ENCODE measurements at regions not wholly inside any gene's neighbourhood (a gene's known extent, or its start where the extent isn't known, plus 50 kb on each side); places are given as distances from the start of the nearest gene placed in this dataset.

DNA sequence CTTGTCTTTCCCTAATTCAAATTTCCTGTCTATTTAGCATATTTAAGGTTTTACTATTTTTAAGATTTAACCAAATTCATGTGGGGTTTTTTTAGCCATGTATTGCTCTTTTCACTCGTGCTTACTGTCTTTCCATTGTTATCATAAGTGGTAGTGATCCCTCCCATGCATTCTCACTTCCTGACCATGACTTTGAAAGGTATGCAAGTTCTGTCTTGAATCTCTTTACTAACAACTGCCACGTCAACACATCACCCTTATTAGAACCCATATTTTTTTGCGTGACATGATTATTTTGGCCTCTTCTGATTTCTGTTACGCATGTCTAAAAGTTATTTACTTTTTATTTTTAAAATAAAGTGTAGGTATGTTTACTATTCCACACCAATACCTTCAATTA is 94.7 kb upstream of the CDH6 start:
- DNase-seq (ENCODE audit: low spot score), result no peak

GRCh38 chr5:31097851-31098250 is 95.6 kb upstream of the CDH6 start:
- no peak for DNase-seq (ENCODE audit: low spot score)

GRCh38 chr5:31096238-31096865 is 97.1 kb upstream of the CDH6 start:
- DNase-seq (ENCODE audit: low spot score), result peak; percentile 28

- DNase-seq (ENCODE audit: low spot score), result no peak
These were observed 97.7 kb upstream of the CDH6 start for GRCh38 chr5:31095796-31096195.

GRCh38 chr5:31091501-31091900 is 102.0 kb upstream of the CDH6 start:
- DNase-seq (ENCODE audit: low spot score), result no peak

DNA sequence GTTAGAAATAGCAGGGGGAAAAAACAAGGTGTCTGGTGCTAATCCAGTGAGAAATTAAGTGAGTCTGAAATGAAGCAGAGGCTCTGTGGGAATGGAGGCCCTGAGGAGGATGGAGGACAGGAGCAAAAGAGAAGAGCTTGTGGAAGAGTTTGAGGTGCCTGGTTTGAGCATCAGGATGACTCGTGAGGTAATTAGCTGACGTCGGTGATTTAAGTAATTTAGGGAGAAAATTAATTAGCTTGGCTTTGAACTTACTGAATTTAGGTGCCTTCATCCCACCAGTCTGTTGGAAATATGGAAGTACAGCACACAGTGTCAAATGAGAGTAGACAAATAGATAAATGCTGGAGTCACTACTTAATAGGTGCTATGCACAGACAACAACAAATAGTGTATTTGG is 103.0 kb upstream of the CDH6 start:
- DNase-seq (ENCODE audit: low spot score), result no peak

GRCh38 chr5:31086839-31087415 is 106.6 kb upstream of the CDH6 start:
- no peak for DNase-seq (ENCODE audit: low spot score)

DNA sequence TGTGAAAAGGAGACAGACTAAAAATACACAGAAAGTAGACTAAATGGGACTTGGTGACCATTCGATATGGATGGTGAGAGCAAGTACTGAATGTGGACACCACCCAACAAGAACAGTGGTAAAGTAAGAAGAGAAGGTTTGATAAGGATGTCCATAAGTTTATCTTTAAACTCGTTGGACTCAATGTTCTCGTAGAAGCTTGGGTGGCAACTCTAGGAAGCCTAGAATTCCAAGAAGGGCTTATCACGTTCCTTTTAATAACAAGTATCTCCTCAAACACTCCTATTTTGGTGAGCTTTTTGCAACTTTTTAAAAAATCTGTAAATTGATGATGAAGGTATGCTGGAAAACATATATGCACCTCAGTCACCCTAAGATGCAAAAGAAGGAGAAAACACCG is 108.6 kb upstream of the CDH6 start:
- no peak for DNase-seq (ENCODE audit: low spot score)

DNA sequence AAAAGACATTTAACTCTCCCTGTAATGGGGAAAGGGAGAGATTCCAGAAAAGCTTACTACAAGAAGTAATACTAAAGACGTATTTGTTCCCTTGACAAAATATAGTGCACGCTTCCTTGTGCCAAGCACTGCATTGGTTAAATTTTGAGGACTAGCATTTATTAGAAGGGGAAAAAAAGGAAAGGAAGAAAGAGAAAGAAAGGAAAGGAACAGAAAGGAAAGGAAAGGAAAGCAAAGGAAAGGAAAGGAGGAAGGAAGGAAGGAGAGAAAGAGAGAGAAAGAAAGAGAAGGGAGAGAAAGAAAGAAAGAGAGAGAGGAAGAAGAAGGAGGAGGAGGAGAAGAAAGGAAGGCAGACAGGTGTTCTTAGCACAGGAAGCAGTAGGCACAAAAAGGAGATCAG is 110.1 kb upstream of the CDH6 start:
- no peak for DNase-seq (ENCODE audit: low spot score)

GRCh38 chr5:31079668-31080067 is 113.8 kb upstream of the CDH6 start:
- no peak for DNase-seq (ENCODE audit: low spot score)

DNA sequence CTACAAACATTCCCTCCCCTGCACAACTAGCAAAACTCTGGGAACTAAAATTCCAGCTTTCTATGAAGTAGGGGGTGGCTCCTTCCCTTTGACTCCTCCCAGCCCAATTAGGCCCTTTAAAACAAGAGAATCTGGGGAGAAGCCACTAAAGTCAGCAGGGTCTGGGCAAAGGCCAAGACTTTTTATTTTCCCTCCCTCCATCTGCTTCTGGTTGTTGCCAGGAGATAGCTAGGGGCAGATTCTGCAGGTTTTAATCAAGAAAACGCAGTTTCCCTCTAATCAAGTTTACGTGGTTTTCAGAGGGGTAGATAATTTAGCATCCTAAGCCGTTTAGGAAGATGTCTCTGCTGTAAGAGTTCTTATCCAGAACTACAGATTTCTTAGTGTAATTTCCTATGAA is 114.5 kb upstream of the CDH6 start:
- DNase-seq (ENCODE audit: low spot score), result no peak

DNA sequence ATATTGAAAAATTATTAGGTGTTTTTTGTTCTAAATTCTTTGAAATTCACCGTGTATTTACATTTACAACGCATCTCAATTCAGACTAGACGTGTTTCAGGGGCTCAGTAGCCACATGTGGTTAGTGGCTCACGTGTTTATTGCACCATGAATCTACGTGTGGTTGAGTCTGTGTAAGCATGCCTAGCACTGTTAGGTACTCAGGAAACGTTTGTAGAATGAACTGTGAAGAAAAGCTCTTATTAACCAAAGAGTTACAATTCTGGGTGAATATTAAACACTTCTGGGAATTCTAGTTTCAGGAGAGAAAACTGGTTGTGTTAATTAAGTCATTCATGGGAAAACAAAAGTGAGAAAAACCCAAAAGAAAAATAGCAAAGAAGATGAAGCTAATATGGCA is 117.5 kb upstream of the CDH6 start:
- DNase-seq (ENCODE audit: low spot score), result no peak

DNA sequence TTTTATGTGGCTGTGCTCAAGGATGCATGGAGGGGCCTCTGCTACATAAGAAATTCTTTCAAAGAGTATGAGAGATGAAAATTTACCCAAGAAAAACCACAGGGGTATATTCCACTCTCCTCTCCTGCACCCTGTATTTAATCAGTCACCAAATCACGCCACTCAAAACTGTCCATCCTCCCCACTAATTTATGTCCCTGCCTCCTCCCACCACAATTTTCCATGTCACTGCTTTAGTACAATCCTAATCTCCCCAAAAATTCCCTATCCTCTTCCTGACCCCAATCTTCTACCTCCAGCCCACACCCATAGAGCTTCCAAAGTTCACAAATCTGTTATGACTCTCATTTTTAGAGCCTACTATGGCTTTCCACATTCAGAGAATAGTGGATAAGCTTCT is 125.2 kb upstream of the CDH6 start:
- DNase-seq (ENCODE audit: low spot score), result no peak

DNA sequence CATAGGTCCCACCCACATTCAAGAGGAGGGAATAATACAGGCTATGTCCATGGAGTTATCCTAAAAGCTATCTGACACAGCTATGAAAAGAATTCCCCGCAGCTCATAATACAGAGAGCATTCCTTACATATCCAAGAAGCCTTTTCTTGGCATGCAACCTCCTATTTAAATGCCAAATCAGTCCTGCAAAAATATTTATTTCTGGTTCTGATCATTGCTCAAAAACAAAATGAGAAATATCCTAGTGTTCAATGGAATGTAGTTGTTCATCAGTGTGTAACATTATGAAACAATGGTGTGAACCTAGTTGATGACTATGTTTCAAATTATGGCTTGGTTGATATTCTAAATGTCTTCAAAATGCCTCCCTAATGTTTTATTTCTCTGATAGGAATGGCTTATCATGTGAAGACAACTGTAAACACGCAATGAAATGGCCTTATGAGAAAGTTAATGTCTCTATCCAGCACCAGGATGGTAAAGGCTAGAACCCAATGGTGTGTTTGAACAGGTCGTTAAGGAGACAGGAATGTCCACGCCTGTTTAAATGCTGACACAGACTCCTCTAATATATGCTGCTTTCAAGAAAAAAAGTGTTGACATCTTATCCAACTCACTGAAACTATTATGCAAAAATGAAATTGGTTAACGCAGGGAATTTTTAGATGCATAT is 126.7 kb upstream of the CDH6 start:
- DNase-seq (ENCODE audit: low spot score), result no peak

- no peak for DNase-seq (ENCODE audit: low spot score)
These were observed 129.3 kb upstream of the CDH6 start for GRCh38 chr5:31064215-31064614.

DNA sequence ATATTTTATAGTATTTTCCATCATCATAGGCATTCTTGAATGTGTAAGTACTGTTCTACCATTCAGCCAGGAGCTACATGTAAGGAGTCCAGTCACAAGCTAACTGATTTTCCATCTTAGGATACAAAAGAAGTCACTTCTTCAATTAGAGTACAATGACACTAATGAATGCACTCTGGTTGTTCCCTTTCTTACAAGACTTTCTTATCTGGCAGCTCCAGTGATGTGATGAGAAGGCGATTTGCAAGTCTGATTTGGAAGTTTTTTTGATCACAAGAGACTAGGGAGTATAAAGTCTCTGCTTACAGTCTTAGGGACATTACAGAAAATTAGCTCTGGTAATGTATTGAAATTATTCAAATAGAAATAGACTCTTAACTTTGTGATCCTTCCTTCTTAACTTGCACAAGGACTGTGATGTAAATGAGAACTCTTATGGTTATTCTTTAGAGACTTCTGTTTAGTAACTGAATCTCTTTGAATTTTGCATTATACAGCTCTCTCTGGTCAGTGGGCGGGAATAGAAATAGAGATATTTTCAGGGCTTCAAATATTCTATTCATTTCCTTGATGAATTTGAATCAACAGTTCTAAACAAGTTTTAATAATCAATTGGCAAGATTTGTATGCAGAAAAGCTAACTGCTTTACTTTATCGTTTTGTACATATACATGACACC is 130.4 kb upstream of the CDH6 start:
- DNase-seq (ENCODE audit: low spot score), result no peak

DNA sequence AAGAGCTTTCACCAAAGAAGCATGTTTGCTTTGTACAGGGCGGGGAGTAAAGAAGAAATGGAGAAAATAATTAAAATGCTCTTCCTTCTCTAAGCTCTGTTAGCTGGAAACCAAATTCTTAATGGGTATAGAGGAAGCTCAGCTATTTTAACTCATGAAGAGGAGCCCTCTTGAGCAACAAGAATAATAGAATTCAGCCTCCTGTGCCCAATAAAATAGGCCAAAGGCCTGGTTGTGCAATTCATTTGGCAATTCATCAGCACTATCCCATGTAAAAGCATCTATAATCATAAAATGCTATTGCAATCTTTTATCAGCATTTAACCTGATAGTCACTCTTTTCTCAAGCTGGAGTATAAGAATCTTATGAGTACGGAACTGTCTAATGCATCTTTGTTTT is 133.6 kb upstream of the CDH6 start:
- no peak for DNase-seq (ENCODE audit: low spot score)

DNA sequence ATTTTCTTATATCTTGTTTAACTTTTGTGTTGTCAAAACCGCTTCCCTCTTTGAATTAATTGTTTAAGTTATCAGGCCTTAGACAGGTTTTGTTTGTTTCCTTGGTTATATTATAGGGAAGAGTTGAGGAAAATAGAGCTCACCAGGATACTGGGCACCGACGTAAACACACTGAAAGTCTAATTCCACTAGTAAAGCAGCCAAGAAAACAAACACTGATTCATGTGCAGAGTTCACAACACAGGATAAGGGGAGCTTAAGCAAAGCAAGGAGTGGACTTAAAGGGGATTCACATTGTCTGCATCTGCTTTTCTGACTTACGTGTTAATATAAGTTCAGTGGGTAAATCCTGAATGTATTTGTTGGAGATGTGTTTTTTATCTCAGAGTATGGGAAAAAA is 139.0 kb upstream of the CDH6 start:
- no peak for DNase-seq (ENCODE audit: low spot score)

DNA sequence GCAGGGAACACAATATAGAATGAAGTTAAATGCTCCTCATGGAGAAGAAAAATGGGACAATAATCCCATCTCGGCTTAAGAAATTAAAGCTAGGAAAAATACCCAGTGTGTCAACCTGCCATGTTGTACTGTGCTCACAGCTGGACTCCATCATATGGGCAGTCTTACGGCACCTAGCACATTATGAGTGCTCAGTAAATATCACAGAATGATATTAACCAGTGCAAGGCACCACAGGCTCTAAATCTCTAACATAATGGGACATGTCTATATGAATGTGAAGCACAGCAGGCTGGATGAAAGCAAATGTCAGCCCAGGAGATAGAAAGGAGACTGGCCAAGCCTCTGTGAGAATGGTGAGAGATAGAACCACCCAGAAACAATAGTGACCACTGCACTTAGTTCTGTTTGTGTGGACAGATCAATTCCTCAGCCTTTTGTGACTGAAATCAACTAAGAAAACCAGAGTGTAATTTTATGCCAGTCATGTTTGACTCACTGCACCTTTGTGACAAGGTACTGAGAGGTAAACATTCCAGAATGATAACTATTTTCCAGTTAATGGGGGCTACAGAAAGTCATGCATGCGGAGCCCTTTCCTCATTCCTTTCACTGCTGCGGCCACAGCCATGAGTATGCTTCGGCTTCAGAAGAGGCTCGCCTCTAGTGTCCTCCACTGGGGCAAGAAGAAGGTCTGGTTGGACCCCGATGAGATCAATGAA is 140.4 kb upstream of the CDH6 start:
- DNase-seq (ENCODE audit: low spot score), result no peak

GRCh38 chr5:31051316-31051715 is 142.2 kb upstream of the CDH6 start:
- no peak for DNase-seq (ENCODE audit: low spot score)

- DNase-seq (ENCODE audit: low spot score), result no peak
These were observed 143.4 kb upstream of the CDH6 start for GRCh38 chr5:31049936-31050704.

- no peak for DNase-seq (ENCODE audit: low spot score)
These were observed 144.0 kb upstream of the CDH6 start for GRCh38 chr5:31049461-31049860.

Data from A172 (cell line).